CD14-positive monocyte (primary cell): ENCODE measurements at regions not wholly inside any gene's neighbourhood (a gene's known extent, or its start where the extent isn't known, plus 50 kb on each side); places are given as distances from the start of the nearest gene placed in this dataset.

ENCODE experiments used
- DNase-seq, 3 donors: peaks; one replicate each; pipeline ENCODE4 v3.0.0-alpha.2; 2011 to 2022
- H2AFZ ChIP-seq: 2 replicates; pipeline ENCODE4 v1.6.0; 2012; ENCODE audit warnings: mild to moderate bottlenecking, low read depth, low read length, inconsistent platforms; ENCODE audit not compliant: insufficient read depth, poor library complexity, severe bottlenecking
- H3K27ac ChIP-seq, 2 donors: 1 replicate in 1 of 2; 2 replicates in 1 of 2; pipeline ENCODE4 v1.5.1; 2012 to 2013; ENCODE audit warnings: low read length in 2 of 2, control low read depth in 1 of 2, inconsistent platforms in 1 of 2, low read depth in 1 of 2, mild to moderate bottlenecking in 1 of 2
- H3K27me3 ChIP-seq, 2 donors: one replicate each; pipeline versions ENCODE4 v1.6.0 to v1.6.1; 2011 to 2013; ENCODE audit warnings: low read length in 2 of 2; ENCODE audit not compliant: control insufficient read depth in 2 of 2, insufficient read depth in 2 of 2
- H3K36me3 ChIP-seq, 2 donors: replicated peaks in 1 of 2; 1 replicate in 1 of 2; 2 replicates in 1 of 2; pipeline versions ENCODE4 v1.5.1 to v1.6.1; 2012 to 2013; ENCODE audit warnings: low read length in 2 of 2, control low read depth in 1 of 2, inconsistent platforms in 1 of 2, mild to moderate bottlenecking in 1 of 2; ENCODE audit not compliant: insufficient read depth in 2 of 2, control insufficient read depth in 1 of 2
- H3K4me1 ChIP-seq, 2 donors: 1 replicate in 1 of 2; 2 replicates in 1 of 2; pipeline versions ENCODE4 v1.5.1 to v1.6.1; 2012 to 2013; ENCODE audit warnings: low read length in 2 of 2, control low read depth in 1 of 2, inconsistent platforms in 1 of 2, mild to moderate bottlenecking in 1 of 2, moderate library complexity in 1 of 2; ENCODE audit not compliant: insufficient read depth in 2 of 2, control insufficient read depth in 1 of 2
- H3K4me2 ChIP-seq: replicated peaks from 2 replicates; pipeline ENCODE3; 2012; ENCODE audit warnings: low read length, moderate library complexity, mild to moderate bottlenecking; ENCODE audit not compliant: poor library complexity, severe bottlenecking; ENCODE audit errors: extremely low read depth
- H3K4me3 ChIP-seq, 3 experiments: fragments of 200-600 bp in 1 of 3; sonication (generic) in 1 of 3; replicated peaks in 1 of 3; 1 replicate in 2 of 3; 2 replicates in 1 of 3; pipeline ENCODE4 v1.5.1; 2011 to 2013; ENCODE audit warnings: low read length in 3 of 3, mild to moderate bottlenecking in 3 of 3, control low read depth in 2 of 3, low read depth in 2 of 3, inconsistent platforms in 1 of 3, moderate library complexity in 1 of 3
- H3K79me2 ChIP-seq: 2 replicates; pipeline ENCODE4 v1.6.0; 2012; ENCODE audit warnings: mild to moderate bottlenecking, control low read depth, inconsistent platforms, low read length, moderate library complexity; ENCODE audit not compliant: insufficient read depth
- H3K9ac ChIP-seq: 2 replicates; pipeline ENCODE4 v1.6.0; 2017; ENCODE audit warnings: low read length, mild to moderate bottlenecking; ENCODE audit not compliant: insufficient read depth, poor library complexity, severe bottlenecking
- H3K9me3 ChIP-seq, 2 donors: replicated peaks in 1 of 2; 1 replicate in 1 of 2; 2 replicates in 1 of 2; pipeline versions ENCODE4 v1.5.1 to v1.6.1; 2012 to 2013; ENCODE audit warnings: low read length in 2 of 2, control low read depth in 1 of 2; ENCODE audit not compliant: control insufficient read depth in 1 of 2, insufficient read depth in 1 of 2
- H4K20me1 ChIP-seq: 2 replicates; pipeline ENCODE4 v1.6.0; 2012; ENCODE audit warnings: mild to moderate bottlenecking, low read length, control low read depth, moderate library complexity; ENCODE audit not compliant: insufficient read depth
- H3K27ac Mint-ChIP-seq, 7 donors: one replicate each; pipeline ENCODE4 v1.8.0; 2020; ENCODE audit warnings: mild to moderate bottlenecking in 7 of 7, mixed read lengths in 7 of 7, moderate library complexity in 6 of 7, inconsistent platforms in 2 of 7
- H3K27me3 Mint-ChIP-seq, 3 donors: one replicate each; pipeline ENCODE4 v1.8.0; 2021 to 2022; ENCODE audit warnings: low read depth in 3 of 3, mild to moderate bottlenecking in 3 of 3, mixed read lengths in 3 of 3, moderate library complexity in 3 of 3, inconsistent platforms in 1 of 3
- H3K36me3 Mint-ChIP-seq, 2 donors: one replicate each; pipeline ENCODE4 v1.8.0; 2020; ENCODE audit warnings: mixed read lengths in 2 of 2, inconsistent platforms in 1 of 2, mild to moderate bottlenecking in 1 of 2
- H3K4me1 Mint-ChIP-seq: one replicate; pipeline ENCODE4 v1.8.0; 2020; ENCODE audit warnings: mild to moderate bottlenecking, mixed read lengths
- H3K4me3 Mint-ChIP-seq, 2 donors: one replicate each; pipeline ENCODE4 v1.8.0; 2020; ENCODE audit warnings: mild to moderate bottlenecking in 2 of 2, mixed read lengths in 2 of 2, moderate library complexity in 1 of 2
- H3K9me3 Mint-ChIP-seq, 7 donors: one replicate each; pipeline ENCODE4 v1.8.0; 2020 to 2022; ENCODE audit warnings: mixed read lengths in 7 of 7, mild to moderate bottlenecking in 6 of 7, moderate library complexity in 6 of 7, inconsistent platforms in 2 of 7
- CTCF ChIP-seq: fragments of 200-600 bp; IDR thresholded peaks from one replicate; pipeline ENCODE4 v1.8.0; 2022; ENCODE audit warnings: antibody characterized with exemption, mild to moderate bottlenecking
- WGBS: methylation state at CpG from one replicate; pipeline ENCODE4 v1.1.5; 2013; ENCODE audit warnings: missing lambda C conversion rate; ENCODE audit not compliant: insufficient coverage; 5-methylcytosine and 5-hydroxymethylcytosine counted together
- intact Hi-C, 2 donors: fragments of 100-400 bp; cut with micrococcal nuclease; formaldehyde crosslinking; loops; one replicate each; pipeline versions ENCODE4 v1.15.0 to v1.15.1; 2023

GRCh38 chr6:40252531-40253258, 318.4 kb upstream of the MOCS1 start:
- Histone ChIP-seq H3K4me1 (no peaks in the 10 kb centered on the region), H3K9ac (no peak overlapping the region), H3K27ac (no peak overlapping the region), H4K20me1 (no peaks in the 10 kb centered on the region), H2AFZ (no peak overlapping the region), H3K36me3 (no peaks in the 10 kb centered on the region), H3K27me3 (no peaks in the 10 kb centered on the region), H3K79me2 (no peaks in the 10 kb centered on the region), H3K4me3 (no peak overlapping the region), H3K4me2 (no peak overlapping the region), H3K9me3 (no peaks in the 10 kb centered on the region)
- peaks cover 1 to 5% (median 3%) of the 10 kb centered on the region in 3 donors for H3K27me3 Mint-ChIP-seq
- H3K9me3 Mint-ChIP-seq: peaks cover 0 to 1% (median 0%) of the 10 kb centered on the region in 7 donors
- H3K4me3 Mint-ChIP-seq: no peak overlapping the region
- intact Hi-C loops: no loop called here
- no peak for DNase-seq
- no peaks in the 10 kb centered on the region for H3K4me1 Mint-ChIP-seq
- TF ChIP-seq CTCF: no peak
- WGBS: no CpG with 5 or more reads among the region's 4 CpGs
- no peak overlapping the region for H3K27ac Mint-ChIP-seq
- H3K36me3 Mint-ChIP-seq: no peaks in the 10 kb centered on the region

- Histone ChIP-seq H3K4me3 (no peak overlapping the region), H3K4me1 (no peaks in the 10 kb centered on the region), H3K4me2 (no peak overlapping the region), H3K36me3 (no peaks in the 10 kb centered on the region), H3K27ac (no peak overlapping the region), H3K27me3 (no peaks in the 10 kb centered on the region), H3K9ac (no peak overlapping the region), H4K20me1 (no peaks in the 10 kb centered on the region), H2AFZ (no peak overlapping the region), H3K9me3 (no peaks in the 10 kb centered on the region), H3K79me2 (no peaks in the 10 kb centered on the region)
- no peak for TF ChIP-seq CTCF
- no peaks in the 10 kb centered on the region for H3K4me1 Mint-ChIP-seq
- WGBS: 86% methylated on average over 1 of the region's 3 CpGs
- no peak for DNase-seq
- no peak overlapping the region for H3K4me3 Mint-ChIP-seq
- H3K36me3 Mint-ChIP-seq: no peaks in the 10 kb centered on the region
- H3K9me3 Mint-ChIP-seq: peaks cover 0 to 1% (median 0%) of the 10 kb centered on the region in 7 donors
- peaks cover 1 to 5% (median 3%) of the 10 kb centered on the region in 3 donors for H3K27me3 Mint-ChIP-seq
- no peak overlapping the region for H3K27ac Mint-ChIP-seq
- intact Hi-C loops: no loop called here
These were observed 317.5 kb upstream of the MOCS1 start for GRCh38 chr6:40251637-40252300.
